Neuron (in vitro differentiated cells): ENCODE measurements at regions not wholly inside any gene's neighbourhood (a gene's known extent, or its start where the extent isn't known, plus 50 kb on each side); places are given as distances from the start of the nearest gene placed in this dataset.
"Not testable (repeated sequence)": the region's sequence is repeated elsewhere in the genome, so short reads cannot be mapped to it uniquely, and the experiment has no call there.

Experiments
- H2AFZ ChIP-seq: one replicate; pipeline ENCODE4 v1.6.1; 2013; ENCODE audit warnings: low read depth, mild to moderate bottlenecking, inconsistent platforms, low read length, moderate library complexity
- H3K27me3 ChIP-seq: one replicate; pipeline ENCODE4 v1.6.1; 2013; ENCODE audit warnings: low read length; ENCODE audit not compliant: insufficient read depth
- H3K36me3 ChIP-seq: one replicate; pipeline ENCODE4 v1.6.1; 2013; ENCODE audit warnings: low read length; ENCODE audit not compliant: insufficient read depth
- H3K4me1 ChIP-seq: one replicate; pipeline ENCODE4 v1.6.1; 2013; ENCODE audit warnings: low read length; ENCODE audit not compliant: insufficient read depth
- H3K4me3 ChIP-seq: 2 replicates; pipeline ENCODE4 v1.5.1; 2013; ENCODE audit warnings: mild to moderate bottlenecking, low read length, moderate library complexity
- H3K9me3 ChIP-seq: one replicate; pipeline ENCODE4 v1.6.1; 2013; ENCODE audit warnings: low read length

DNA sequence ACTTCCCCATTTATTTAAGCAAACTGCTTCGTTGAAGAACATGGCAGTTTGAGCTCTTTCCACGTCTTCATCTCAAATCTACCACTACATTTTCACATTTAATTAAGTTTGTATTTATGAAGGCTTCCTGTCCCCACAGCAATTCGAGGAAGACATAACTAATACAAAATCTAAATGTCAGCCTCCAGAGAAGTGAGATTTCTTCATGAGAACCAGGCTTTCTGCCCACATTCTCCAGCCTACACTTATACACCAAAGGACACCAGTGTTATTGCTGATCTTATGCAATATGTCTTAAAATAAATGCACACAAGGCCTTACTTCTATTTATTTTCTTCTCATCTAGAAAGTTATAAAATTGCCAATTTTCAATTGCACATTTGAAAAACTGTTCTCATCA, 1209.3 kb upstream of the FAM98A start:
- no peaks in the 10 kb centered on the region for H3K36me3 ChIP-seq
- no peak overlapping the region for H2AFZ ChIP-seq
- H3K4me1 ChIP-seq = no peaks in the 10 kb centered on the region
- no peak overlapping the region for H3K4me3 ChIP-seq
- H3K27me3 ChIP-seq = no peaks in the 10 kb centered on the region
- H3K9me3 ChIP-seq = no peaks in the 10 kb centered on the region

DNA sequence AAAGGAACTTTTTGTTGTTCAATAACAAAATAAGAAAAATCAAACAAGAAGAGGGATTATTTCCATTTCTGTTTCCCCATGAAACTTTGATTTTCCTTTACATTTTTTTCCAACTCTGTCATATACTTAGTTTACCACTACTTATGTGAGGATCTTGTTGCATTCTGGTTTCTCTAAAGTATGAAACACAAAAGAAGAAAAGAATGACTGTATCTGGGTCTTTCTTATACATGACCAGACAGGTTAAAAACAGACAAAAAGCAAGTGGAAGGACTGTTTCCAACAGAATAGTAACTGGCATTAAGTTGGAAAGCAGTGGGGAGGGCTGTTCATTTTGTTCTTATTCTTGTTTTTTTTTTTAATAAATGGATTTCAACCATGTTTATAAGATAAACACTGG, 1207.8 kb upstream of the FAM98A start:
- Histone ChIP-seq H3K36me3 (no peaks in the 10 kb centered on the region), H2AFZ (no peak overlapping the region), H3K4me3 (no peak overlapping the region), H3K9me3 (no peaks in the 10 kb centered on the region), H3K4me1 (no peaks in the 10 kb centered on the region), H3K27me3 (no peaks in the 10 kb centered on the region)

DNA sequence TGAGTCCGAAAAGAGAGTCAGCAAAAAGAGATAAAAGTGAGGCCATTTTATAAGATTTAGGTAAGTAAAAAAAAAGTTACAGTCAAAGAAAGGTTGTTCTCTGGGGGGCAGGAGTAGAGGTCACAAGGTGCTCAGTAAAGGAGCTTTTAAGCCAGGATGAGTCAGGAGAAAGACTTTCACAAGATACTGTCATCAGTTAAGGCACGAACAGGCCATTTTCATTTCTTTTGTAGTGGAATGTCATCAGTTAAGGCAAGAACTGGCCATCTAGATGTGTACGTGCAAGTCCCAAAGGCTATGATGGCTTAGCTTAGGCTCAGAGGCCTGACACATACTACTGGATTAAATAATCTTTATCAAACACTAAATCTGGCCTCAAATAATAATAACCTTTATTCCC, 1207.3 kb upstream of the FAM98A start:
- H3K36me3 ChIP-seq = no peaks in the 10 kb centered on the region

DNA sequence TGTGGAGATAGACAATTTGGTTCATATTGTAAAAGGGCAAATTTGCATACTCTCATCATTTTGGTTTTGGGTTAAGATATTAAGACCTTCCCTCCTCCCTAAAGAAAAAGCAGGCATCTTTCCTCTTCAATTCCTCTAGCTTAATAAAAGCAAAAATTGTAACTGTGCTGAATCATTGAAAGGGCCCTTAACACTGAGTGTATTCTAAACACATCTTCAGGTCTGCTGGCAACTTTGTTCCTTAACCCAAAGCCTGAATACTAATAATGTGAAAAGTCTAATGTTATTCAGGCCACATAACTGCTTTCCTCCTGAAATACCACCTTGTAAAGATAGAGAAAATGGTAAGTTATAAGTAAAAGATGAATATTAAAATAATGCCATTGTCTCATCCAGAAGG, 1200.5 kb upstream of the FAM98A start:
- Histone ChIP-seq H3K27me3 (no peaks in the 10 kb centered on the region), H3K9me3 (no peaks in the 10 kb centered on the region), H3K4me1 (peaks cover 4% of the 10 kb centered on the region), H3K36me3 (no peaks in the 10 kb centered on the region), H3K4me3 (no peak overlapping the region), H2AFZ (no peak overlapping the region)

More for the DNA sequence above, 1207.3 kb upstream of the FAM98A start:
- no peaks in the 10 kb centered on the region for H3K9me3 ChIP-seq
- no peaks in the 10 kb centered on the region for H3K4me1 ChIP-seq
- no peak overlapping the region for H3K4me3 ChIP-seq
- H3K27me3 ChIP-seq = no peaks in the 10 kb centered on the region
- no peak overlapping the region for H2AFZ ChIP-seq

DNA sequence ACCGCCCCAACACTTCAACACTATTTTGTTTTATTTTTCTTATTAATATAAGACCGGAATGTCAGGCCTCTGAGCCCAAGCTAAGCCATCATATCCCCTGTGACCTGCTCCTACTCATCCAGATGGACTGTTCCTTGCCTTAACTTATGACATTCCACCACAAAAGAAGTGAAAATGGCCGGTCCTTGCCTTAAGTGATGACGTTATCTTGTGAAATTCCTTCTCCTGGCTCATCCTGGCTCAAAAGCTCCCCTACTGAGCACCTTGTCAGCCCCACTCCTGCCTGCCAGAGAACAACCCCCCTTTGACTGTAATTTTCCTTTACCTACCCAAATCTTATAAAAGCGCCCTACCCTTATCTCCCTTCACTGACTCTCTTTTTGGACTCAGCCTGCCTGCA, 1196.5 kb upstream of the FAM98A start:
- not testable (repeated sequence) for H3K36me3 ChIP-seq, H3K27me3 ChIP-seq, H2AFZ ChIP-seq, H3K4me3 ChIP-seq, H3K9me3 ChIP-seq, H3K4me1 ChIP-seq

DNA sequence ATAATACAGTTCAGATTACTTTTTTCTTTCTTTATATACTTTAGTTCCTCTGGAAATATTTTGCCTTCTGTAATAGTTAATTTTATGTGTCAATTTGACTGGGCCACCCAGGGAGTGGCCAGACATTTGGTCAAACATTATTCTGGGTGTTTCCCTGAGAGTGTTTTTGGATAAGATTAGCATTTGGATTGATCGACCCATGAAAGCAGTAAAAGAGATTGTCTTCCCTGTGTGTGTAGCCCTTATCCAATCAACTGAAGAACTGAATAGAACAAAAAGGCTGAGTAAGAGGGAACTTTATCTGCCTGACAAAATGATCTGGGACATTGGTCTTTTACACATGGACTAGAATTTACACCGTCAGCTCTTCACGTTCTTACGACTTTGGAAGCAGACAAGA, 1190.1 kb upstream of the FAM98A start:
- H2AFZ ChIP-seq = no peak overlapping the region
- no peaks in the 10 kb centered on the region for H3K4me1 ChIP-seq
- no peaks in the 10 kb centered on the region for H3K36me3 ChIP-seq
- no peaks in the 10 kb centered on the region for H3K27me3 ChIP-seq
- no peaks in the 10 kb centered on the region for H3K9me3 ChIP-seq
- no peak overlapping the region for H3K4me3 ChIP-seq

DNA sequence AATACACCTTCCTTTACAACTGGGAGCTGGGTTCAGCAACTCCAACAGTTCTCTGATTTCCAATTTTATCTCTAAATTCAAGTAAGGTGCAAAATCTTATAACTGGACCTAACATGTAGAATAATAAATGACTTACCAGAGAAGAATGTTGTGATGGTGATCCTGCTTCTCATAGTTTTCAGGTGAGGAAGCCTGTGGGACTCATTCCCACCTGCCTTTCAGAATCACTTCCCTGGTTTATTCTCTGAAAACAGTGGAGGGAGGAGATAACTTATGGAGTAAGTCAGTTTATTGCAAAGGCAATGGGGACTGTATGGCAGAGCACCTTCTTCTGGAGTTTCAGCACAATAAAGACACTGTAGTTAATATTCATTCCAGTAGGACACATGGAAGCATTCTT, 1188.2 kb upstream of the FAM98A start:
- Histone ChIP-seq H3K27me3 (no peaks in the 10 kb centered on the region), H3K9me3 (no peaks in the 10 kb centered on the region), H3K4me3 (no peak overlapping the region), H2AFZ (no peak overlapping the region), H3K4me1 (no peaks in the 10 kb centered on the region), H3K36me3 (no peaks in the 10 kb centered on the region)

DNA sequence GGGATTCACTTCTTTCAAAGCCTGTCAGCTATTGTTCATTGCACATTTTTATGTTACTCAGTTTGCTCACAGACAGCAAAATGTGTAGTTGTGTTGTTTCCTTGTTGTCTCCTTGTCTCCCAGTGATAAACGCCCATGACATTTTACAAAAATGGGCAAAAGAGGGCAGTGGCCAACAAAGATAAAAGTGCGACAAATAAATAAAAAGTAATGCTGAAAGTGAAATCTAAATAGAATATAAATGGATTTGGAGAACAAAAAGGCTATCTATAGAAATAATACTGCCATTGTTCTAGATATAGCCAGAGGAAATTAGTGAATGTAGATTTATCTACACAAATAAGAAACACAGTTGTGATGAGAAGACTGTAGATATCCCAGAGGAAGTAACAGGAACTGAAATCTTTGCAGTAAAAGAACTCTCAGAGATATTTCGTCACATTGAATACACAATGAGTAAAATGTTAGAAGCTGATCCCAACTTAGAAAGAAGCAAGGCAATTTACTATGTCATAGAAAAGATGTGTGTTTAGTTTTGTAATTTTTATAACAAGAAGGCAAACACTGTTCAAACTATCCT, 1186.2 kb upstream of the FAM98A start:
- Histone ChIP-seq H3K36me3 (no peaks in the 10 kb centered on the region), H3K4me3 (no peak overlapping the region), H3K27me3 (no peaks in the 10 kb centered on the region), H3K9me3 (no peaks in the 10 kb centered on the region), H2AFZ (no peak overlapping the region), H3K4me1 (no peaks in the 10 kb centered on the region)

DNA sequence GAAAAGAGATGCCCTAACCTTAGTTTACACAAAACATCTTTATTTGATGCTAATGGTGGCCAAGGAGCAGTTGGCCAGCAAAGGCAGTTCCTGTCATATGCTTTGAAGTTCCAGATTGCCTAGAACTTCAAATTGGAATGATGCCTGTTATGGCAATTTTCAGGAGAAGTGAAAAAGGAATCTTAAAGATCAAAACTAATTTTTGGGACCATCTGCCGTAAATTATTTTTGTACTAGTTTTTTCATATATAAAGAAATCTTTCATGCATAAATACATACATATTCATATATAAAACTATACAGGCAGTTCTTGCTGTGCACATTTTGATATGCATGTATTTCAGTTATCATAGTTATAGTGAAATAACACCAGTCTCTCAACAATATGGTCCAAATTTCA, 1185.6 kb upstream of the FAM98A start:
- Histone ChIP-seq H3K36me3 (no peaks in the 10 kb centered on the region), H3K4me1 (no peaks in the 10 kb centered on the region), H3K9me3 (no peaks in the 10 kb centered on the region)

DNA sequence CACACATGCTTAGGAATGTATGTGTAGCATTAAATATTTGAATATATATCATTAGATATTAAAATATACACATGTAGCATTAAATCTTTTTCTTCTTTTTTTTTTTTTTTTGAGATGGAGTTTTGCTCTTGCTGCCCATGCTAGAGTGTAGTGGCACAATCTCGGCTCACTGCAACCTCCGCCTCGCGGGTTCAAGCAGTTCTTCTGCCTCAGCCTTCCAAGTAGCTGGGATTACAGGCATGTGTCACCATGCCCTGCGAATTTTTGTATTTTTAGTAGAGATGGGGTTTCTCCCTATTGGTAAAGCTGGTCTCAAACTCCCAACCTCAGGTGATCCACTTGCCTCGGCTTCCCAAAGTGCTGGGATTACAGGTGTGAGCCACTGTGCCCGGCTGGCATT, 1151.6 kb upstream of the FAM98A start:
- not testable (repeated sequence) for H3K27me3 ChIP-seq, H3K9me3 ChIP-seq, H3K36me3 ChIP-seq, H2AFZ ChIP-seq, H3K4me3 ChIP-seq, H3K4me1 ChIP-seq

More for the DNA sequence above, 1185.6 kb upstream of the FAM98A start:
- Histone ChIP-seq H3K27me3 (no peaks in the 10 kb centered on the region), H2AFZ (no peak overlapping the region), H3K4me3 (no peak overlapping the region)

DNA sequence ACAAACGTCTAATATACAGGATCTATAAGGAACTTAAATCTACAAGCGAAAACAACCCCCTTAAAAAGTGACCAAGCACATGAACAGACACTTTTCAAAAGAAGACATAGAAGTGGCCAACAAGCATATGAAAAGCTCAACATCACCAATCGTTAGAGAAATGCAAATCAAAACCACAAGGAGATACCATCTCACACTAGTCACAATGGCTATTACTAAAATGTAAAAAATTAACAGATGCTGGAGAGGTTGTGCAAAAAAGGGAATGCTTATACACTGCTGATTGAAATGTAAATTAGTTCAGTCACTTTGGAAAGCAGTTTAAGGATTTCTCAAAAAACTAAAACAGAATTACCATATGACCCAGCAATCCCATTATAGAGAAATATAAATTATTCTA, 1148.5 kb upstream of the FAM98A start:
- Histone ChIP-seq H3K9me3 (no peaks in the 10 kb centered on the region), H3K27me3 (no peaks in the 10 kb centered on the region), H3K36me3 (no peaks in the 10 kb centered on the region), H2AFZ (no peak overlapping the region), H3K4me3 (no peak overlapping the region), H3K4me1 (no peaks in the 10 kb centered on the region)

DNA sequence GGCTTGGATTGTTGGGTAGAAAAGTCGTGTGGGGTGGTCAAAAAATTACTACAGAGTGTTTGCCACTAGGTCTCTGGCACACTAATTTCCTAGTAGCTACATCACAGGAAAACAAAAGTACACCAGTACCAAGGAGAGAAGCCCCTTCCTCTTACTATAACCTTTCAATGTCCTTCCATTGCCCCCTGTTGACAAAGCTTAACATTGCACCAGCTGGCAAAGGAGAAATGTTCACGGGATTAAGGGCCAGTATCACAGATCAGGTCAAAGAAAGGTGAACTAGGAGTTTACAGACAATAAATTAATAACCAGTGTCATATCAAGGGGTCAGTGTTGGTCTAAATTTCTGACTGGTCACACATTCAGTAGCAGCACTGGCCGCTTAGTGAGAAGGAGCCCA, 1139.6 kb upstream of the FAM98A start:
- no peak overlapping the region for H2AFZ ChIP-seq
- no peaks in the 10 kb centered on the region for H3K4me1 ChIP-seq

DNA sequence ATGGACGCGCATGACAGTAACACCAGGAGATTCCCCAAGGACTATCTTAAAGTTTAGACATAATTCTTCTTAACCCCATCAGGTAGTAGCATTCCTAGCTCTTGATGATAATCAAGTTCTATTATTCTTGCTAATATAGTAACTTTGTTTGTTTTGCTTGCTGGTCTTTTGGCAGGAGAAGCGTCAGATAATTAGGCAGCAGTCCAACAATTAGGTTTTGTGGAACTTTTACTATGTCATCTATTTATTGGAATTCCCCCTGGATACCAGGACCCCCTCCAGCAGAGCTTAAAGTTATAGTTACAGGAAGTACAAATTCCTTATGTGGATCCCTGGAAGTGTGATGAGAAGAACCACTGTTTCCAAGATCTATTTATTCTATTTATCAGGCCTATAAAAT, 1138.0 kb upstream of the FAM98A start:
- H2AFZ ChIP-seq = no peak overlapping the region
- H3K4me3 ChIP-seq = no peak overlapping the region
- H3K9me3 ChIP-seq = no peaks in the 10 kb centered on the region
- H3K27me3 ChIP-seq = peaks cover 2% of the 10 kb centered on the region
- no peaks in the 10 kb centered on the region for H3K4me1 ChIP-seq
- no peaks in the 10 kb centered on the region for H3K36me3 ChIP-seq

More for the DNA sequence above, 1139.6 kb upstream of the FAM98A start:
- Histone ChIP-seq H3K36me3 (no peaks in the 10 kb centered on the region), H3K27me3 (peaks cover 2% of the 10 kb centered on the region), H3K4me3 (no peak overlapping the region), H3K9me3 (no peaks in the 10 kb centered on the region)

DNA sequence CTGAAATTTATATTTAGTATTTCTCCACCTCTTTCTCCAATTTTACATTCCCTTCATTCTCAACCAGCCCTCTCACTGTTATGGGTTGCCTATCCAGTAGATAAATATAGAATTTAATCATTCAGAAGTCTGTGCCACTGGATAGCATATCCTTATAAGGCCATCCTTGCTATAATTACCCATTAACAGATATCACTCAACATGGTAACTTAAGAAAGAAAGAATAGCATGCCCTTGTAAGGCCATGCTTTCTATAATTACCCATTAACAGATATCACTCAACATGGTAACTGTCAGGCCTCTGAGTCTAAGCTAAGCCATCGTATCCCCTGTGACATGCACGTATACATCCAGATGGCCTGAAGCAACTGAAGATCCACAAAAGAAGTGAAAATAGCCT, 1137.4 kb upstream of the FAM98A start:
- no peaks in the 10 kb centered on the region for H3K36me3 ChIP-seq
- peaks cover 2% of the 10 kb centered on the region for H3K27me3 ChIP-seq
- no peaks in the 10 kb centered on the region for H3K4me1 ChIP-seq
- no peak overlapping the region for H2AFZ ChIP-seq
- no peak overlapping the region for H3K4me3 ChIP-seq
- no peaks in the 10 kb centered on the region for H3K9me3 ChIP-seq
